ENCODE measurements at regions not wholly inside any gene's neighbourhood (a gene's known extent, or its start where the extent isn't known, plus 50 kb on each side); places are given as distances from the start of the nearest gene placed in this dataset.

DNA sequence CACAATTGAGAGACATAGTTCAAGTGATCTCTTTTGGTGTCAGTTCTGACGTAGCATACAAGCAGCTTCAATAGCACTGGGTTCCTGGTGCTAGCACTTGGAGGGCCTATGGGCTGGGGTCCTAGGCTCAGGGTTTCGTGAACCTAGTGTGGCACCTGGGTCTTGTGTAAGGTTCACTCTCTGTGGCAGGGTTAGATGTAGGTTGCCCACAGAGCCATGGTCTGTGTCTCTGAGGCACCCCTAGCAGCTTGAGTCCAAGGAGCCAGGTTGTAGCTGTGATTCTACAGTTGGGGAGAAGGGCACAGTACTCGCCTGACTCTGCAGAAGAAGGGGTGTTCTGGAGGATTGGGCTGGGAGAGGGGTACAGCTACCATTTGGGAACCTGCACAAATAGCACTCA is 282.6 kb upstream of the LRRC3B start:
- TF ChIP-seq Cebpa-rat (IDR thresholded peaks at IDR 0.05), result no peak
- no peaks in the 10 kb centered on the region for H4K20me1 ChIP-seq

DNA sequence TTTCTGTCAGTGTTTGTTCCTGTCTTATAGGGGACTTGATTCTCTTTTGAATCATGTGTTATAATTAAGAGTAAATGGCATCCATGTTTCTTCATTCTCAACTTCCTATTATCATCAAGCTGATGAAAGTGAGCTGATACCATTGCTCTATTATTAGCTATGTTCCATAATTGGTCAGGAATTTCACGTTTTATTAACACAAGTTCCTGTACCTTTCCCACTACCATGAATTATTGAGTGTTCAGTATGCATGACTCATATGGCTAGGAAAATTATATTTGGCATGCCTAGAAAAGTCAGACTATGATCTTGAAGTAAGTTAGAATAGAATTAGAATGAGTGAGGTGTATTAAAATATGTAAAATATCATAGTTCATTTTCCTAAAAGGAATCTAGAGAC is 278.9 kb upstream of the LRRC3B start:
- H4K20me1 ChIP-seq, result no peaks in the 10 kb centered on the region
- no peak overlapping the region for H3K27ac ChIP-seq
- no peak overlapping the region for H3K4me2 ChIP-seq
- no peak for TF ChIP-seq Cebpa-rat (IDR thresholded peaks at IDR 0.05)
- no peaks in the 10 kb centered on the region for H3K27me3 ChIP-seq
- no peaks in the 10 kb centered on the region for H3K4me1 ChIP-seq
- H3K9me3 ChIP-seq (replicated peaks in 1 of 11), result peaks cover 7 to 31% (median 17%) of the 10 kb centered on the region in 11 experiments; a peak in 17 of 22 replicates
- H3K4me3 ChIP-seq, result no peak overlapping the region
- H3K36me3 ChIP-seq, result no peaks in the 10 kb centered on the region; a peak in 2 of 22 replicates
- H3K9ac ChIP-seq, result no peak overlapping the region

More for the DNA sequence above, 282.6 kb upstream of the LRRC3B start:
- no peaks in the 10 kb centered on the region for H3K27me3 ChIP-seq
- H3K27ac ChIP-seq, result no peak overlapping the region
- no peaks in the 10 kb centered on the region for H3K36me3 ChIP-seq
- no peak overlapping the region for H3K4me2 ChIP-seq
- H3K9ac ChIP-seq, result no peak overlapping the region
- peaks cover 0 to 10% (median 0%) of the 10 kb centered on the region in 11 experiments; a peak in 1 of 22 replicates for H3K9me3 ChIP-seq (replicated peaks in 1 of 11)
- H3K4me1 ChIP-seq, result no peaks in the 10 kb centered on the region
- no peak overlapping the region for H3K4me3 ChIP-seq

DNA sequence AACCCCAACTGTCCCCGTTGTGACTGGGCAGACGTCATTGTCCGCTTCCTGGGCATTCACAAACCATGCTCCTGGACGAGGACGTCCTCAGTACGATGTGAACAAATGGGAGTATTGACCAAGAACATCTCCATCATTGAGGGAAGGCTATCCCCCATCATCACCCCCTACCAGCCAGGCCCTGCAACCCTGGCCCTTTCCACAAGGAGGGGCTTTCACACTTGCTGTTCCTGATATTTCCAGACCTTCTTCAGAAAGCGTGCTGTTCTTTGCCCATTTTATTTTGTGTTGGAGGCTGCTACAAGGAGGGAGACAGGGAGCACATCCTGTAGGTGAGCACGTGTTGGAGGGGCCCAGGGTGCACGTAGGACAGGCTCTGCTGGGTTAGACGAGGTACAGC is 277.0 kb upstream of the LRRC3B start:
- Histone ChIP-seq H3K27ac (no peak overlapping the region), H3K9ac (no peak overlapping the region), H3K27me3 (no peaks in the 10 kb centered on the region), H4K20me1 (no peaks in the 10 kb centered on the region), H3K36me3 (no peaks in the 10 kb centered on the region; a peak in 2 of 22 replicates), H3K4me3 (no peak overlapping the region), H3K4me2 (no peak overlapping the region), H3K9me3 (replicated peaks in 1 of 11) (peaks cover 23 to 43% (median 31%) of the 10 kb centered on the region in 11 experiments), H3K4me1 (no peaks in the 10 kb centered on the region)
- no peak for TF ChIP-seq Cebpa-rat (IDR thresholded peaks at IDR 0.05)

DNA sequence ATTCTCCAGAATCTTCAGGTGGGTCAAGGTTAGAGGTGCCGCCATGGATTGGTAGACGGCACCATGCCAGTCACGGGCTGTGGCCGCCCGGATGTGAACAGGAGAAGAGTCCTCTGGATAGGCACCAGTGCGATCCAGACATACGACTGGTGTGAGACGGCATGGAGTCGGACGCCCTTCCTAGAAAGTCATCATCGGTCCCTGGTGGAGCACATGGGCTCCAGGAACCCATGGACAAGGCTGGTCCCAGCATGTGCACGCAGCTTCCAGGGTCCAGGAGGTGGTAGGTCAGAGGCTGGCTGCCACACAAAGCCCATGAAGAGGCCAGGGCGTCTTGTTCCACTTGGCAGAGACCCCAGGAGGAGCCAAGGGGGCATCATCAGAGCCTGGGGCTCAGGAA is 276.1 kb upstream of the LRRC3B start:
- Histone ChIP-seq H3K9ac (no peak overlapping the region), H3K27ac (no peak overlapping the region), H4K20me1 (no peaks in the 10 kb centered on the region), H3K4me2 (no peak overlapping the region), H3K36me3 (no peaks in the 10 kb centered on the region; a peak in 2 of 22 replicates), H3K27me3 (no peaks in the 10 kb centered on the region), H3K4me1 (no peaks in the 10 kb centered on the region), H3K4me3 (no peak overlapping the region), H3K9me3 (replicated peaks in 1 of 11) (peaks cover 30 to 48% (median 38%) of the 10 kb centered on the region in 11 experiments)
- no peak for TF ChIP-seq Cebpa-rat (IDR thresholded peaks at IDR 0.05)

DNA sequence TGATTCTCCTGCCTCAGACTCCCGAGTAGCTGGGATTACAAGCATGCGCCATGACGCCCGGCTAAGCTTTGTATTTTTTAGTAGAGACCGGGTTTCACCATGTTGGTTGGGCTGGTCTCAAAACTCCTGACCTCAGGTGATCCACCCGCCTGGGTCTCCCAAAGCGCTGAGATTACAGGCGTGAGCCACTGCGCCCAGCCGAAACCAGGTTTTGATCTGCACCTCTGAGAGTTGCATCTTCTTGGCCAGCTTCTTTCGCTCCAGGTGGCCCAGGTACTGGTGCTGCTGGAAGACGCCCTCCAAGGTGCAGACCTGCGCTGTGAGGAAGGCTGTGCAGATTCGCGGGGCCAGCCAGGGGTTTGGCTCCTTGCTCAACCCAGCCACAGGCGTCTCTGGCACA is 275.4 kb upstream of the LRRC3B start:
- H3K36me3 ChIP-seq, result no peaks in the 10 kb centered on the region; a peak in 2 of 22 replicates
- no peak overlapping the region for H3K4me2 ChIP-seq
- H3K9me3 ChIP-seq (replicated peaks in 1 of 11), result peaks cover 35 to 52% (median 42%) of the 10 kb centered on the region in 11 experiments
- TF ChIP-seq Cebpa-rat (IDR thresholded peaks at IDR 0.05), result no peak
- no peaks in the 10 kb centered on the region for H3K27me3 ChIP-seq
- H4K20me1 ChIP-seq, result no peaks in the 10 kb centered on the region
- H3K27ac ChIP-seq, result no peak overlapping the region
- H3K4me3 ChIP-seq, result no peak overlapping the region
- H3K9ac ChIP-seq, result no peak overlapping the region
- no peaks in the 10 kb centered on the region for H3K4me1 ChIP-seq

DNA sequence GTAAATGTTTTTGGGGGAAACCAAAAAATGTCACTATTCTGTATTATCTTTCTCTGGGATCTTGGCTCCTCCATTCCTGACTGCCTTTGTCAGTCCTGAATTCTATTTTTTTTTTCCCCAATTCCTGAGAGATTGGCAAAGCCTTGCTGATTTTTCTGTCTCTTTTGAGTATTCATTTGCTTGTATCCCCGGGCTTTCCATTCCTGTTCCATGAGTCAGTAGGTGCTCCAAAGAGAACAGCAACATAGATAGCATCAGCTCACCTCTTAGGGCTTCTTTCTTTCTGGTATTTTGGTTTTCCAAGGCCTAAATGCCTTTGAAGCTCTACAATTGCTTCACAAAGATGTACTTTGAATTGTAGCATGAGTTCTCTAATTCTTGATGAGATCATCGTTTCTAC is 271.7 kb upstream of the LRRC3B start:
- no peak overlapping the region for H3K27ac ChIP-seq
- H4K20me1 ChIP-seq, result no peaks in the 10 kb centered on the region
- no peak overlapping the region for H3K4me3 ChIP-seq
- H3K27me3 ChIP-seq, result no peaks in the 10 kb centered on the region
- no peak overlapping the region for H3K4me2 ChIP-seq
- no peak for TF ChIP-seq Cebpa-rat (IDR thresholded peaks at IDR 0.05)
- H3K9me3 ChIP-seq (replicated peaks in 1 of 11), result peaks cover 36 to 52% (median 43%) of the 10 kb centered on the region in 11 experiments
- H3K36me3 ChIP-seq, result no peaks in the 10 kb centered on the region; a peak in 2 of 22 replicates
- H3K9ac ChIP-seq, result no peak overlapping the region
- H3K4me1 ChIP-seq, result no peaks in the 10 kb centered on the region; a peak in 1 of 20 replicates

DNA sequence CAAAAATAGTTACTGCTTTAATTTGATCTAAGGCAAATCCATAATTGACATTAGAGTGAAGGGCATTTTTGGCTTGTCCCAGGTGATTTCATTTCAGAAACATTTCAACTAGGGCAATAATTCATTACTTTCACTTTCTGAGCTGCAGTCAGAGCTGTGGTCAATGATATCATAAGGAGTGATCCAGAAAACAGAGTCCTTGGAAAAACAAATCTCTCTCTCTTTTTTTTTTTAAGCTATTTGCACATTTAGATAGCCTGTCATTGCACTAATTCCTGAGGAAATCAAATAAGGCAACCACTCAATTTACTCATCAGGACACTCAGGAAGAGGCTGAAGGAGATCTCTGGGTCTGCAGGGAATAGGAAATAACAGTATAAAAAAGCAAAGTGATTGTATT is 269.5 kb upstream of the LRRC3B start:
- no peaks in the 10 kb centered on the region for H4K20me1 ChIP-seq

DNA sequence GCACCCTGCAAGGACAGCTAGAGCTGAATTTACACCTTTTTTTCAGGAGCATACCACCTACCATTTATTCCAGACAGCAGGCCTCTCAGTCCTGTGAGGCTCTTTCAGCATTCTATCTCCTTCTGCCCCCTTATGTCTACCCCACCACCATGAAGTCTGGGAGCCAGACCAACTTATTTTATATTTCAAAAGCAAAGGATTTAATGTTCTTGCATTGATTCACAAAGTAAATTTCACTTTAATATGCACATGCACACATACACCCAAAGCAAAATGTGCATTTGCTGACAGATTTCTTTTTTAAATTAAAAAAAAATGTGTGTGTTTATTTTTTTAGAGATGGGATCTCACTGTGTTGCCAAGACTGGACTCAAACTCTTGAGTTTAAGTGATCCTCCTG is 264.2 kb upstream of the LRRC3B start:
- no peaks in the 10 kb centered on the region for H3K27me3 ChIP-seq
- TF ChIP-seq Cebpa-rat (IDR thresholded peaks at IDR 0.05), result no peak
- H3K9ac ChIP-seq, result no peak overlapping the region
- peaks cover 7 to 20% (median 17%) of the 10 kb centered on the region in 11 experiments; a peak in 18 of 22 replicates for H3K9me3 ChIP-seq (replicated peaks in 1 of 11)
- H3K4me3 ChIP-seq, result no peak overlapping the region
- H4K20me1 ChIP-seq, result no peaks in the 10 kb centered on the region
- H3K4me2 ChIP-seq, result no peak overlapping the region
- H3K27ac ChIP-seq, result no peak overlapping the region
- H3K4me1 ChIP-seq, result no peaks in the 10 kb centered on the region
- H3K36me3 ChIP-seq, result no peaks in the 10 kb centered on the region; a peak in 1 of 22 replicates

More for the DNA sequence above, 269.5 kb upstream of the LRRC3B start:
- no peak for TF ChIP-seq Cebpa-rat (IDR thresholded peaks at IDR 0.05)
- H3K9me3 ChIP-seq (replicated peaks in 1 of 11), result peaks cover 22 to 32% (median 28%) of the 10 kb centered on the region in 11 experiments
- no peaks in the 10 kb centered on the region for H3K36me3 ChIP-seq
- H3K4me3 ChIP-seq, result no peak overlapping the region
- no peak overlapping the region; a peak in 1 of 22 replicates for H3K4me2 ChIP-seq
- no peak overlapping the region for H3K27ac ChIP-seq
- H3K4me1 ChIP-seq, result no peaks in the 10 kb centered on the region; a peak in 1 of 20 replicates
- H3K27me3 ChIP-seq, result no peaks in the 10 kb centered on the region
- no peak overlapping the region for H3K9ac ChIP-seq

DNA sequence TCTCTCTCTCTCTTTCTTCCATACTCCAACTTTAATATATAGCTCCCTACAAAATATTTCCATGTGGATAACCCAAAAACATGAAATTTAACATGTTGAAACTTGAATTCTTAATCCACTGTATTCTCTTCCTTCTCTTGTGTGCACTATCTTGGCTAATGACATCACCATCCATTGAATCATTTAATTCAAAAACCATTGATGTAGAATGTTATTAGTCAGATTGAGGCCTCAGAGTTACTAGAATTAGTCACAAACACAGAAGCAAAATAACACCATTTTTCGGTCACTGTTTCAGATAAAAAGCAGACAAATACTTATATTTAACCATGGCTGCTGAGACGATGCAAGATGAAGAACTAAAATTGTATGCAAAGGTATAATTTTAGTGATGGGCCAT is 256.9 kb upstream of the LRRC3B start:
- H3K9ac ChIP-seq, result no peak overlapping the region
- peaks cover 7 to 26% (median 17%) of the 10 kb centered on the region in 11 experiments; a peak in 18 of 22 replicates for H3K9me3 ChIP-seq (replicated peaks in 1 of 11)
- no peak overlapping the region for H3K4me3 ChIP-seq
- no peak for TF ChIP-seq Cebpa-rat (IDR thresholded peaks at IDR 0.05)
- no peak overlapping the region for H3K4me2 ChIP-seq
- no peaks in the 10 kb centered on the region; a peak in 1 of 22 replicates for H3K36me3 ChIP-seq
- H3K27ac ChIP-seq, result no peak overlapping the region
- no peaks in the 10 kb centered on the region for H4K20me1 ChIP-seq
- H3K4me1 ChIP-seq, result peaks cover 0 to 23% (median 15%) of the 10 kb centered on the region in 10 experiments; a peak in 13 of 20 replicates
- no peaks in the 10 kb centered on the region for H3K27me3 ChIP-seq

DNA sequence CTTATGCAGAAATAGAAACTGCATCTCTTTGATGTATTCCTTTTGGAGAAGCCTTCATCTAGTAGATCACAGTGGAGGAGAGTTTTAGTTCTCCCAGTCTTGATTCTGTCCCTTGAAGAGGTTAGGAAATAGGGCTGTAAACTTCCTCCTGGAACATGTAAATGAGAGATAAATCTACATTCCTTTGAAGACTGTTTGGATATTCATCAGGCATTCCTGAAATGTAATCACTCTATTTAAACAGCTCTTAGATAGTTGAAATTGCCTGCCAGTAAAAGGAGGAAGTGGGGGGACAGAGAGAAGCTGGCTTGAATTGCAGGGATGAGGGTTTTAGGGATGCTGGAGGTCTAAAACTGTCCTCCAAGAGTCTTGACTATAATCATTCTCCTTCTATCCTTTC is 254.3 kb upstream of the LRRC3B start:
- Histone ChIP-seq H3K9me3 (replicated peaks in 1 of 11) (peaks cover 0 to 7% (median under 1%) of the 10 kb centered on the region in 11 experiments; a peak in 6 of 22 replicates), H4K20me1 (no peaks in the 10 kb centered on the region), H3K9ac (no peak overlapping the region), H3K36me3 (no peaks in the 10 kb centered on the region), H3K4me3 (no peak overlapping the region), H3K27me3 (no peaks in the 10 kb centered on the region), H3K4me1 (peaks cover 0 to 25% (median 15%) of the 10 kb centered on the region in 10 experiments; a peak in 13 of 20 replicates), H3K27ac (no peak overlapping the region), H3K4me2 (no peak overlapping the region)
- no peak for TF ChIP-seq Cebpa-rat (IDR thresholded peaks at IDR 0.05)

All from BLaER1 treated with 17β-estradiol and CSF1 and Interleukin-3, amounts not matched to agents 10 nM and 100 nM (cell line).